PC-3 (cell line): ENCODE measurements at regions not wholly inside any gene's neighbourhood (a gene's known extent, or its start where the extent isn't known, plus 50 kb on each side); places are given as distances from the start of the nearest gene placed in this dataset.

Source experiments
- CTCF ChIP-seq: fragments of 300-600 bp; sonication (generic); conservative IDR thresholded peaks from 2 replicates; pipeline ENCODE4 v1.5.1; 2017; ENCODE audit warnings: antibody characterized with exemption, low read depth, mild to moderate bottlenecking, low read length
- EZH2 ChIP-seq: fragments of 300-600 bp; sonication (generic); IDR thresholded peaks from one replicate; pipeline ENCODE4 v1.6.1; 2017; ENCODE audit warnings: antibody characterized with exemption, mild to moderate bottlenecking, low read length; ENCODE audit not compliant: unreplicated experiment

- no peak for TF ChIP-seq EZH2
- no peak for TF ChIP-seq CTCF
These were observed 507.2 kb downstream of the NFIB start for GRCh38 chr9:13806714-13807113.
